ENCODE measurements at regions not wholly inside any gene's neighbourhood (a gene's known extent, or its start where the extent isn't known, plus 50 kb on each side); places are given as distances from the start of the nearest gene placed in this dataset.

GRCh38 chr16:85512808-85513115, 100.4 kb upstream of the GSE1 start:
- DNase-seq (no peak), ATAC-seq (ENCODE audit: low read depth in 2 of 2) (no peak)
- Mint-ChIP-seq H3K27me3 (peaks cover 4% of the 10 kb centered on the region), H3K9me3 (peaks cover 0 to 2% (median 0%) of the 10 kb centered on the region in 7 donors), H3K27ac (no peak overlapping the region), H3K36me3 (no peaks in the 10 kb centered on the region), H3K4me1 (no peaks in the 10 kb centered on the region), H3K4me3 (no peak overlapping the region)
- no peaks in the 10 kb centered on the region for H3K36me3 ChIP-seq (ENCODE audit: control insufficient read depth, insufficient read depth, low read length)
- H3K4me1 ChIP-seq (ENCODE audit: control insufficient read depth, insufficient read depth, low read length, poor library complexity, severe bottlenecking): no peaks in the 10 kb centered on the region
- no peaks in the 10 kb centered on the region for H3K9me3 ChIP-seq (ENCODE audit: control insufficient read depth in 2 of 2, low read length in 2 of 2)
- H3K27me3 ChIP-seq (ENCODE audit: control insufficient read depth, insufficient read depth, low read length): no peaks in the 10 kb centered on the region
- no peak overlapping the region for H3K27ac ChIP-seq (ENCODE audit: insufficient read depth, low read length, poor library complexity, severe bottlenecking)
- no peak overlapping the region for H3K4me3 ChIP-seq (ENCODE audit: low read depth, low read length)

- Histone ChIP-seq H3K4me3 (ENCODE audit: low read depth, low read length) (no peak overlapping the region), H3K9me3 (ENCODE audit: control insufficient read depth in 2 of 2, low read length in 2 of 2) (no peaks in the 10 kb centered on the region), H3K36me3 (ENCODE audit: control insufficient read depth, insufficient read depth, low read length) (no peaks in the 10 kb centered on the region), H3K27ac (ENCODE audit: insufficient read depth, low read length, poor library complexity, severe bottlenecking) (no peak overlapping the region), H3K4me1 (ENCODE audit: control insufficient read depth, insufficient read depth, low read length, poor library complexity, severe bottlenecking) (no peaks in the 10 kb centered on the region), H3K27me3 (ENCODE audit: control insufficient read depth, insufficient read depth, low read length) (no peaks in the 10 kb centered on the region)
- H3K27me3 Mint-ChIP-seq: peaks cover 4% of the 10 kb centered on the region
- ATAC-seq (ENCODE audit: low read depth in 2 of 2) (no peak), DNase-seq (no peak)
- no peaks in the 10 kb centered on the region for H3K36me3 Mint-ChIP-seq
- H3K4me1 Mint-ChIP-seq: no peaks in the 10 kb centered on the region
- peaks cover 0 to 2% (median 0%) of the 10 kb centered on the region in 7 donors for H3K9me3 Mint-ChIP-seq
- no peak overlapping the region for H3K4me3 Mint-ChIP-seq
- H3K27ac Mint-ChIP-seq: no peak overlapping the region
These were observed 99.9 kb upstream of the GSE1 start for GRCh38 chr16:85513180-85513579.

GRCh38 chr16:85513649-85514048, 99.5 kb upstream of the GSE1 start:
- no peaks in the 10 kb centered on the region for H3K9me3 ChIP-seq (ENCODE audit: control insufficient read depth in 2 of 2, low read length in 2 of 2)
- Mint-ChIP-seq H3K4me3 (no peak overlapping the region), H3K4me1 (no peaks in the 10 kb centered on the region), H3K27ac (no peak overlapping the region), H3K27me3 (peaks cover 4% of the 10 kb centered on the region), H3K9me3 (peaks cover 0 to 2% (median 0%) of the 10 kb centered on the region in 7 donors), H3K36me3 (no peaks in the 10 kb centered on the region)
- no peak overlapping the region for H3K27ac ChIP-seq (ENCODE audit: insufficient read depth, low read length, poor library complexity, severe bottlenecking)
- H3K4me1 ChIP-seq (ENCODE audit: control insufficient read depth, insufficient read depth, low read length, poor library complexity, severe bottlenecking): no peaks in the 10 kb centered on the region
- no peak for DNase-seq
- no peaks in the 10 kb centered on the region for H3K27me3 ChIP-seq (ENCODE audit: control insufficient read depth, insufficient read depth, low read length)
- ATAC-seq (ENCODE audit: low read depth in 2 of 2): no peak
- no peak overlapping the region for H3K4me3 ChIP-seq (ENCODE audit: low read depth, low read length)
- H3K36me3 ChIP-seq (ENCODE audit: control insufficient read depth, insufficient read depth, low read length): no peaks in the 10 kb centered on the region

- H3K4me1 Mint-ChIP-seq: no peaks in the 10 kb centered on the region
These were observed 98.9 kb upstream of the GSE1 start for GRCh38 chr16:85514295-85514597.

GRCh38 chr16:85514598-85515318, 98.4 kb upstream of the GSE1 start:
- Histone ChIP-seq H3K27ac (ENCODE audit: insufficient read depth, low read length, poor library complexity, severe bottlenecking) (no peak overlapping the region), H3K4me3 (ENCODE audit: low read depth, low read length) (no peak overlapping the region), H3K27me3 (ENCODE audit: control insufficient read depth, insufficient read depth, low read length) (no peaks in the 10 kb centered on the region), H3K36me3 (ENCODE audit: control insufficient read depth, insufficient read depth, low read length) (no peaks in the 10 kb centered on the region), H3K9me3 (ENCODE audit: control insufficient read depth in 2 of 2, low read length in 2 of 2) (no peaks in the 10 kb centered on the region), H3K4me1 (ENCODE audit: control insufficient read depth, insufficient read depth, low read length, poor library complexity, severe bottlenecking) (no peaks in the 10 kb centered on the region)
- Mint-ChIP-seq H3K9me3 (peaks cover 0 to 5% (median 0%) of the 10 kb centered on the region in 7 donors), H3K4me1 (no peaks in the 10 kb centered on the region), H3K27ac (no peak overlapping the region), H3K4me3 (no peak overlapping the region), H3K27me3 (peaks cover 4% of the 10 kb centered on the region), H3K36me3 (no peaks in the 10 kb centered on the region)
- ATAC-seq (ENCODE audit: low read depth in 2 of 2) (no peak), DNase-seq (no peak)

More at GRCh38 chr16:85514295-85514597, 98.9 kb upstream of the GSE1 start:
- H3K36me3 Mint-ChIP-seq: no peaks in the 10 kb centered on the region
- Histone ChIP-seq H3K4me3 (ENCODE audit: low read depth, low read length) (no peak overlapping the region), H3K9me3 (ENCODE audit: control insufficient read depth in 2 of 2, low read length in 2 of 2) (no peaks in the 10 kb centered on the region), H3K4me1 (ENCODE audit: control insufficient read depth, insufficient read depth, low read length, poor library complexity, severe bottlenecking) (no peaks in the 10 kb centered on the region), H3K36me3 (ENCODE audit: control insufficient read depth, insufficient read depth, low read length) (no peaks in the 10 kb centered on the region), H3K27ac (ENCODE audit: insufficient read depth, low read length, poor library complexity, severe bottlenecking) (no peak overlapping the region), H3K27me3 (ENCODE audit: control insufficient read depth, insufficient read depth, low read length) (no peaks in the 10 kb centered on the region)
- no peak for DNase-seq
- peaks cover 0 to 2% (median 0%) of the 10 kb centered on the region in 7 donors for H3K9me3 Mint-ChIP-seq
- no peak overlapping the region for H3K27ac Mint-ChIP-seq
- no peak for ATAC-seq (ENCODE audit: low read depth in 2 of 2)
- H3K4me3 Mint-ChIP-seq: no peak overlapping the region
- peaks cover 4% of the 10 kb centered on the region for H3K27me3 Mint-ChIP-seq

- H3K36me3 Mint-ChIP-seq: no peaks in the 10 kb centered on the region
- H3K4me3 Mint-ChIP-seq: no peak overlapping the region
- no peak overlapping the region for H3K4me3 ChIP-seq (ENCODE audit: low read depth, low read length)
- H3K27ac Mint-ChIP-seq: no peak overlapping the region
- no peaks in the 10 kb centered on the region for H3K36me3 ChIP-seq (ENCODE audit: control insufficient read depth, insufficient read depth, low read length)
- no peaks in the 10 kb centered on the region for H3K4me1 Mint-ChIP-seq
- H3K4me1 ChIP-seq (ENCODE audit: control insufficient read depth, insufficient read depth, low read length, poor library complexity, severe bottlenecking): no peaks in the 10 kb centered on the region
- ATAC-seq (ENCODE audit: low read depth in 2 of 2) (no peak), DNase-seq (no peak)
- peaks cover 4% of the 10 kb centered on the region for H3K27me3 Mint-ChIP-seq
- no peak overlapping the region for H3K27ac ChIP-seq (ENCODE audit: insufficient read depth, low read length, poor library complexity, severe bottlenecking)
- H3K27me3 ChIP-seq (ENCODE audit: control insufficient read depth, insufficient read depth, low read length): no peaks in the 10 kb centered on the region
- H3K9me3 ChIP-seq (ENCODE audit: control insufficient read depth in 2 of 2, low read length in 2 of 2): no peaks in the 10 kb centered on the region
- peaks cover 0 to 5% (median 0%) of the 10 kb centered on the region in 7 donors for H3K9me3 Mint-ChIP-seq
These were observed 97.8 kb upstream of the GSE1 start for GRCh38 chr16:85515319-85515745.

- H3K4me1 ChIP-seq (ENCODE audit: control insufficient read depth, insufficient read depth, low read length, poor library complexity, severe bottlenecking): no peaks in the 10 kb centered on the region
- H3K4me3 Mint-ChIP-seq: no peak overlapping the region
- no peaks in the 10 kb centered on the region for H3K9me3 ChIP-seq (ENCODE audit: control insufficient read depth in 2 of 2, low read length in 2 of 2)
- no peaks in the 10 kb centered on the region for H3K36me3 Mint-ChIP-seq
- ATAC-seq (ENCODE audit: low read depth in 2 of 2): no peak
- peaks cover 0 to 5% (median 0%) of the 10 kb centered on the region in 7 donors for H3K9me3 Mint-ChIP-seq
- no peak overlapping the region for H3K27ac ChIP-seq (ENCODE audit: insufficient read depth, low read length, poor library complexity, severe bottlenecking)
- H3K4me3 ChIP-seq (ENCODE audit: low read depth, low read length): no peak overlapping the region
- no peaks in the 10 kb centered on the region for H3K4me1 Mint-ChIP-seq
- H3K27ac Mint-ChIP-seq: no peak overlapping the region
- DNase-seq: no peak
- H3K27me3 ChIP-seq (ENCODE audit: control insufficient read depth, insufficient read depth, low read length): no peaks in the 10 kb centered on the region
- peaks cover 4% of the 10 kb centered on the region for H3K27me3 Mint-ChIP-seq
- H3K36me3 ChIP-seq (ENCODE audit: control insufficient read depth, insufficient read depth, low read length): no peaks in the 10 kb centered on the region
These were observed 97.2 kb upstream of the GSE1 start for GRCh38 chr16:85515830-85516397.

- Mint-ChIP-seq H3K9me3 (peaks cover 0 to 4% (median 0%) of the 10 kb centered on the region in 7 donors), H3K27me3 (no peaks in the 10 kb centered on the region), H3K4me1 (no peaks in the 10 kb centered on the region), H3K4me3 (no peak overlapping the region), H3K36me3 (no peaks in the 10 kb centered on the region), H3K27ac (peak overlapping the region in 1 of 3 donors; percentile 6)
- no peaks in the 10 kb centered on the region for H3K4me1 ChIP-seq (ENCODE audit: control insufficient read depth, insufficient read depth, low read length, poor library complexity, severe bottlenecking)
- H3K27ac ChIP-seq (ENCODE audit: insufficient read depth, low read length, poor library complexity, severe bottlenecking): no peak overlapping the region
- H3K36me3 ChIP-seq (ENCODE audit: control insufficient read depth, insufficient read depth, low read length): no peaks in the 10 kb centered on the region
- H3K27me3 ChIP-seq (ENCODE audit: control insufficient read depth, insufficient read depth, low read length): no peaks in the 10 kb centered on the region
- no peak overlapping the region for H3K4me3 ChIP-seq (ENCODE audit: low read depth, low read length)
- no peak for DNase-seq
- no peak for ATAC-seq (ENCODE audit: low read depth in 2 of 2)
- no peaks in the 10 kb centered on the region for H3K9me3 ChIP-seq (ENCODE audit: control insufficient read depth in 2 of 2, low read length in 2 of 2)
These were observed 96.0 kb upstream of the GSE1 start for GRCh38 chr16:85517154-85517553.

Data from CD4-positive, CD25-positive, alpha-beta regulatory T cell (primary cell).